Caco-2 (cell line): ENCODE measurements at regions not wholly inside any gene's neighbourhood (a gene's known extent, or its start where the extent isn't known, plus 50 kb on each side); places are given as distances from the start of the nearest gene placed in this dataset.

Experiments used
- BruUV-seq: library from RNA; stranded (reverse); fragments of 400-500 nt; replicated peaks from 2 replicates; lab custom pipeline; 2021; lab: Mats Ljungman, UMichigan
- CTCF ChIA-PET: fragments of 300-600 bp; sonication (Branson Sonifier 250); formaldehyde crosslinking; loops from one replicate; lab custom pipeline; 2022; ENCODE audit warnings: antibody characterized with exemption; lab: Charles Lee
- POLR2A ChIA-PET: fragments of 300-600 bp; sonication (Branson Sonifier 250); formaldehyde crosslinking; loops from one replicate; lab custom pipeline; 2022; ENCODE audit warnings: antibody characterized with exemption; lab: Charles Lee
- DNase-seq, 2 experiments: peaks; one replicate each; pipeline versions ENCODE4 v3.0.0 to v3.0.0-alpha.2; 2020 to 2022
- H3K27me3 ChIP-seq: replicated peaks from 2 replicates; pipeline ENCODE4 v1.6.0; 2011; ENCODE audit warnings: low read length; ENCODE audit not compliant: control insufficient read depth, insufficient read depth
- H3K36me3 ChIP-seq: 2 replicates; pipeline ENCODE4 v1.5.1; 2011; ENCODE audit warnings: low read length; ENCODE audit not compliant: control insufficient read depth, insufficient read depth
- H3K4me1 ChIP-seq: fragments of 250-450 bp; sonication (Bioruptor Pico); 2 replicates; pipeline ENCODE4 v1.5.1; 2020; ENCODE audit warnings: mild to moderate bottlenecking
- H3K4me3 ChIP-seq: 2 replicates; pipeline ENCODE4 v1.5.1; 2011; ENCODE audit warnings: low read depth, mild to moderate bottlenecking, control low read depth, low read length
- H3K9me3 ChIP-seq: fragments of 250-450 bp; sonication (Bioruptor Pico); 2 replicates; pipeline ENCODE4 v1.5.1; 2020; ENCODE audit warnings: mild to moderate bottlenecking, moderate library complexity
- H3K27ac Mint-ChIP-seq: one replicate; pipeline ENCODE4 v1.8.0; 2022; ENCODE audit warnings: mixed read lengths; ENCODE audit not compliant: unreplicated experiment
- H3K27me3 Mint-ChIP-seq: one replicate; pipeline ENCODE4 v1.8.0; 2022; ENCODE audit warnings: mixed read lengths; ENCODE audit not compliant: insufficient read depth, unreplicated experiment
- H3K36me3 Mint-ChIP-seq: one replicate; pipeline ENCODE4 v1.8.0; 2022; ENCODE audit warnings: mild to moderate bottlenecking, mixed read lengths; ENCODE audit not compliant: insufficient read depth, unreplicated experiment
- H3K4me1 Mint-ChIP-seq: one replicate; pipeline ENCODE4 v1.8.0; 2022; ENCODE audit warnings: low read depth, mixed read lengths; ENCODE audit not compliant: unreplicated experiment
- H3K4me3 Mint-ChIP-seq: one replicate; pipeline ENCODE4 v1.8.0; 2022; ENCODE audit warnings: mild to moderate bottlenecking, moderate library complexity, mixed read lengths; ENCODE audit not compliant: unreplicated experiment
- H3K9me3 Mint-ChIP-seq: one replicate; pipeline ENCODE4 v1.8.0; 2022; ENCODE audit warnings: mixed read lengths; ENCODE audit not compliant: unreplicated experiment
- CTCF ChIP-seq, 2 experiments: fragments of 200-600 bp in 1 of 2; IDR thresholded peaks; 1 replicate in 1 of 2; 2 replicates in 1 of 2; pipeline versions ENCODE4 v1.5.1 to v1.8.0; 2011 to 2022; ENCODE audit warnings: antibody characterized with exemption in 1 of 2, control low read depth in 1 of 2, inconsistent platforms in 1 of 2, low read depth in 1 of 2, low read length in 1 of 2, mild to moderate bottlenecking in 1 of 2, moderate library complexity in 1 of 2; ENCODE audit not compliant: insufficient read depth in 1 of 2, severe bottlenecking in 1 of 2, unreplicated experiment in 1 of 2
- intact Hi-C: fragments of 100-400 bp; cut with micrococcal nuclease; formaldehyde crosslinking; loops from one replicate; pipeline ENCODE4 v1.10.0; 2022; ENCODE audit not compliant: unreplicated experiment

GRCh38 chr12:125568306-125568705 lies 503.1 kb downstream of the AACS start:
- Histone ChIP-seq H3K4me3 (no peak overlapping the region), H3K36me3 (no peaks in the 10 kb centered on the region), H3K9me3 (no peaks in the 10 kb centered on the region), H3K4me1 (no peaks in the 10 kb centered on the region), H3K27me3 (no peaks in the 10 kb centered on the region)
- ChIA-PET POLR2A (no interaction called here), CTCF (no interaction called here)
- Mint-ChIP-seq H3K27ac (no peak overlapping the region), H3K4me3 (no peak overlapping the region), H3K36me3 (no peaks in the 10 kb centered on the region), H3K27me3 (peaks cover 20% of the 10 kb centered on the region), H3K9me3 (no peaks in the 10 kb centered on the region), H3K4me1 (no peaks in the 10 kb centered on the region)
- no peak for DNase-seq
- TF ChIP-seq CTCF (IDR thresholded peaks at IDR 0.05; ENCODE audit: insufficient read depth in 1 of 2, low read depth in 1 of 2, low read length in 1 of 2, severe bottlenecking in 1 of 2, unreplicated experiment in 1 of 2), result no peak
- intact Hi-C loops, result no loop called here
- BruUV-seq, result no TSS peak

- POLR2A ChIA-PET, result no interaction called here
- Mint-ChIP-seq H3K27me3 (peaks cover 3% of the 10 kb centered on the region), H3K36me3 (no peaks in the 10 kb centered on the region), H3K9me3 (no peaks in the 10 kb centered on the region), H3K4me3 (no peak overlapping the region), H3K4me1 (no peaks in the 10 kb centered on the region), H3K27ac (no peak overlapping the region)
- TF ChIP-seq CTCF (IDR thresholded peaks at IDR 0.05; ENCODE audit: insufficient read depth in 1 of 2, low read depth in 1 of 2, low read length in 1 of 2, severe bottlenecking in 1 of 2, unreplicated experiment in 1 of 2), result no peak
- no peak for DNase-seq
- H3K9me3 ChIP-seq, result no peaks in the 10 kb centered on the region
- intact Hi-C loops, result no loop called here
- CTCF ChIA-PET, result no interaction called here
- H3K4me3 ChIP-seq, result no peak overlapping the region
- H3K36me3 ChIP-seq, result no peaks in the 10 kb centered on the region
- H3K4me1 ChIP-seq, result no peaks in the 10 kb centered on the region
- no peaks in the 10 kb centered on the region for H3K27me3 ChIP-seq
- no TSS peak for BruUV-seq
Measured at GRCh38 chr12:125573271-125573670, 508.0 kb downstream of the AACS start.

- Histone ChIP-seq H3K36me3 (no peaks in the 10 kb centered on the region), H3K27me3 (no peaks in the 10 kb centered on the region), H3K4me3 (no peak overlapping the region), H3K4me1 (no peaks in the 10 kb centered on the region), H3K9me3 (no peaks in the 10 kb centered on the region)
- ChIA-PET POLR2A (no interaction called here), CTCF (no interaction called here)
- TF ChIP-seq CTCF (IDR thresholded peaks at IDR 0.05; ENCODE audit: insufficient read depth in 1 of 2, low read depth in 1 of 2, low read length in 1 of 2, severe bottlenecking in 1 of 2, unreplicated experiment in 1 of 2), result no peak
- intact Hi-C loops, result no loop called here
- no peak overlapping the region for H3K27ac Mint-ChIP-seq
- H3K4me1 Mint-ChIP-seq, result no peaks in the 10 kb centered on the region
- H3K27me3 Mint-ChIP-seq, result no peaks in the 10 kb centered on the region
- no peaks in the 10 kb centered on the region for H3K36me3 Mint-ChIP-seq
- DNase-seq, result no peak
- no TSS peak for BruUV-seq
- no peak overlapping the region for H3K4me3 Mint-ChIP-seq
- peaks cover 10% of the 10 kb centered on the region for H3K9me3 Mint-ChIP-seq
Measured at GRCh38 chr12:125577334-125577733, 512.1 kb downstream of the AACS start.
